Trophoblast cell (in vitro differentiated cells and primary cell): ENCODE measurements at regions not wholly inside any gene's neighbourhood (a gene's known extent, or its start where the extent isn't known, plus 50 kb on each side); places are given as distances from the start of the nearest gene placed in this dataset.

Experiments used
- DNase-seq, 2 donors: peaks; one replicate each; pipeline ENCODE4 v3.0.0-alpha.2; 2016
- H2AFZ ChIP-seq: 2 replicates; pipeline ENCODE4 v1.6.1; 2013; ENCODE audit warnings: low read length, moderate library complexity, mild to moderate bottlenecking; ENCODE audit not compliant: insufficient read depth, poor library complexity
- H2AK5ac ChIP-seq: 2 replicates; pipeline ENCODE4 v1.6.1; 2013; ENCODE audit warnings: mild to moderate bottlenecking, low read length
- H2BK120ac ChIP-seq: 2 replicates; pipeline ENCODE4 v1.6.1; 2013; ENCODE audit warnings: low read length, mild to moderate bottlenecking, moderate library complexity; ENCODE audit not compliant: insufficient read depth, poor library complexity
- H2BK12ac ChIP-seq: 2 replicates; pipeline ENCODE4 v1.6.1; 2013; ENCODE audit warnings: mild to moderate bottlenecking, low read length, moderate library complexity
- H2BK5ac ChIP-seq: 2 replicates; pipeline ENCODE4 v1.6.1; 2013; ENCODE audit warnings: low read length, low read depth, moderate library complexity, mild to moderate bottlenecking; ENCODE audit not compliant: poor library complexity
- H3K14ac ChIP-seq: 2 replicates; pipeline ENCODE4 v1.6.1; 2013; ENCODE audit warnings: mild to moderate bottlenecking, low read length
- H3K18ac ChIP-seq: 2 replicates; pipeline ENCODE4 v1.6.1; 2013; ENCODE audit warnings: mild to moderate bottlenecking, low read length
- H3K23ac ChIP-seq: 2 replicates; pipeline ENCODE4 v1.6.1; 2013; ENCODE audit warnings: low read length
- H3K27ac ChIP-seq: 2 replicates; pipeline ENCODE4 v1.5.1; 2013; ENCODE audit warnings: low read depth, mild to moderate bottlenecking, inconsistent platforms, low read length, moderate library complexity
- H3K27me3 ChIP-seq: 2 replicates; pipeline ENCODE4 v1.6.1; 2013; ENCODE audit warnings: inconsistent platforms, mild to moderate bottlenecking, low read length, moderate library complexity; ENCODE audit not compliant: insufficient read depth
- H3K36me3 ChIP-seq, 2 experiments: 1 replicate in 1 of 2; 2 replicates in 1 of 2; pipeline ENCODE4 v1.6.1; 2013; ENCODE audit warnings: low read length in 2 of 2, mild to moderate bottlenecking in 2 of 2, moderate library complexity in 1 of 2; ENCODE audit not compliant: insufficient read depth in 2 of 2, control insufficient read depth in 1 of 2
- H3K4ac ChIP-seq: 2 replicates; pipeline ENCODE4 v1.6.1; 2013; ENCODE audit warnings: low read depth, mild to moderate bottlenecking, low read length, moderate library complexity
- H3K4me1 ChIP-seq, 2 experiments: 1 replicate in 1 of 2; 2 replicates in 1 of 2; pipeline ENCODE4 v1.6.1; 2013; ENCODE audit warnings: low read length in 2 of 2, mild to moderate bottlenecking in 2 of 2, moderate library complexity in 1 of 2; ENCODE audit not compliant: insufficient read depth in 2 of 2, control insufficient read depth in 1 of 2
- H3K4me2 ChIP-seq: 2 replicates; pipeline ENCODE4 v1.6.1; 2013; ENCODE audit warnings: inconsistent platforms, mild to moderate bottlenecking, low read length, moderate library complexity
- H3K4me3 ChIP-seq: 2 replicates; pipeline ENCODE4 v1.5.1; 2013; ENCODE audit warnings: mild to moderate bottlenecking, low read depth, low read length, inconsistent platforms
- H3K79me1 ChIP-seq: one replicate; pipeline ENCODE4 v1.6.1; 2013; ENCODE audit warnings: low read length
- H3K79me2 ChIP-seq: 2 replicates; pipeline ENCODE4 v1.6.1; 2013; ENCODE audit warnings: low read length, mild to moderate bottlenecking; ENCODE audit not compliant: control insufficient read depth, insufficient read depth, poor library complexity
- H3K9ac ChIP-seq: 2 replicates; pipeline ENCODE4 v1.6.1; 2013; ENCODE audit warnings: mild to moderate bottlenecking, low read length
- H3K9me3 ChIP-seq: 2 replicates; pipeline ENCODE4 v1.6.1; 2013; ENCODE audit warnings: low read depth, mild to moderate bottlenecking, control low read depth, inconsistent platforms, low read length; ENCODE audit not compliant: insufficient read depth
- H4K12ac ChIP-seq: 2 replicates; pipeline ENCODE4 v1.6.1; 2013; ENCODE audit warnings: low read depth, mild to moderate bottlenecking, low read length, moderate library complexity
- H4K8ac ChIP-seq: 2 replicates; pipeline ENCODE4 v1.6.1; 2013; ENCODE audit warnings: low read depth, mild to moderate bottlenecking, low read length, moderate library complexity
- H4K91ac ChIP-seq: one replicate; pipeline ENCODE4 v1.6.1; 2013; ENCODE audit warnings: low read depth, mild to moderate bottlenecking, low read length, moderate library complexity
- WGBS: extraction: QIAGEN DNeasy Blood & Tissue Kit; methylation state at CpG from one replicate; pipeline ENCODE4 v1.1.7; 2013; ENCODE audit warnings: missing lambda C conversion rate; ENCODE audit not compliant: insufficient read length, insufficient coverage; ENCODE audit errors: extremely low coverage; 5-methylcytosine and 5-hydroxymethylcytosine counted together

GRCh38 chr3:162998205-162998604 is 1501.6 kb downstream of the OTOL1 start:
- H3K36me3 ChIP-seq: no peaks in the 10 kb centered on the region
- H2BK12ac ChIP-seq: no peak overlapping the region
- H2BK120ac ChIP-seq: no peak overlapping the region
- no peak overlapping the region for H3K14ac ChIP-seq
- H3K27ac ChIP-seq: no peak overlapping the region
- no peak overlapping the region for H2BK5ac ChIP-seq
- no peak for DNase-seq
- no peak overlapping the region for H3K23ac ChIP-seq
- no peaks in the 10 kb centered on the region for H3K79me1 ChIP-seq
- no peaks in the 10 kb centered on the region for H3K9me3 ChIP-seq
- no peak overlapping the region for H3K4ac ChIP-seq
- no peak overlapping the region for H4K91ac ChIP-seq
- no peaks in the 10 kb centered on the region for H3K79me2 ChIP-seq
- H2AK5ac ChIP-seq: no peak overlapping the region
- no peaks in the 10 kb centered on the region for H3K4me1 ChIP-seq
- H4K8ac ChIP-seq: no peak overlapping the region
- H3K4me2 ChIP-seq: no peak overlapping the region
- no peak overlapping the region for H3K9ac ChIP-seq
- no peak overlapping the region for H4K12ac ChIP-seq
- no peak overlapping the region for H2AFZ ChIP-seq
- no peak overlapping the region for H3K4me3 ChIP-seq
- H3K18ac ChIP-seq: no peak overlapping the region
- H3K27me3 ChIP-seq: no peaks in the 10 kb centered on the region

- no peak overlapping the region for H2BK12ac ChIP-seq
- no peaks in the 10 kb centered on the region for H3K4me1 ChIP-seq
- no peaks in the 10 kb centered on the region for H3K9me3 ChIP-seq
- no peak overlapping the region for H3K4me3 ChIP-seq
- no peak overlapping the region for H4K8ac ChIP-seq
- no CpG with 5 or more reads among the region's 2 CpGs for WGBS
- H3K4ac ChIP-seq: no peak overlapping the region
- H4K91ac ChIP-seq: no peak overlapping the region
- no peak overlapping the region for H3K14ac ChIP-seq
- H2AK5ac ChIP-seq: no peak overlapping the region
- H3K4me2 ChIP-seq: no peak overlapping the region
- H3K9ac ChIP-seq: no peak overlapping the region
- H3K27ac ChIP-seq: no peak overlapping the region
- H2AFZ ChIP-seq: no peak overlapping the region
- H3K79me1 ChIP-seq: no peaks in the 10 kb centered on the region
- no peaks in the 10 kb centered on the region for H3K27me3 ChIP-seq
- H4K12ac ChIP-seq: no peak overlapping the region
- H3K18ac ChIP-seq: no peak overlapping the region
- H2BK120ac ChIP-seq: no peak overlapping the region
- H3K36me3 ChIP-seq: no peaks in the 10 kb centered on the region
- no peak overlapping the region for H2BK5ac ChIP-seq
- H3K23ac ChIP-seq: no peak overlapping the region
- H3K79me2 ChIP-seq: no peaks in the 10 kb centered on the region
- DNase-seq: peak in 1 of 2 donors; percentile 10
Measured at GRCh38 chr3:163011596-163011995, 1515.0 kb downstream of the OTOL1 start.

GRCh38 chr3:163016251-163016650 is 1519.6 kb downstream of the OTOL1 start:
- WGBS: no CpG with 5 or more reads among the region's 1 CpG
- H2BK12ac ChIP-seq: no peak overlapping the region

GRCh38 chr3:163018067-163018466 is 1521.5 kb downstream of the OTOL1 start:
- no peak overlapping the region for H3K9ac ChIP-seq
- no peak overlapping the region for H4K8ac ChIP-seq
- H3K36me3 ChIP-seq: no peaks in the 10 kb centered on the region
- no peaks in the 10 kb centered on the region for H3K4me1 ChIP-seq
- H3K79me2 ChIP-seq: no peaks in the 10 kb centered on the region
- no peak overlapping the region for H2BK12ac ChIP-seq
- H3K27ac ChIP-seq: no peak overlapping the region
- H3K79me1 ChIP-seq: no peaks in the 10 kb centered on the region
- no peaks in the 10 kb centered on the region for H3K9me3 ChIP-seq
- H2AK5ac ChIP-seq: no peak overlapping the region
- no peak overlapping the region for H4K12ac ChIP-seq
- no peaks in the 10 kb centered on the region for H3K27me3 ChIP-seq
- no peak overlapping the region for H3K18ac ChIP-seq
- no peak overlapping the region for H4K91ac ChIP-seq
- H3K14ac ChIP-seq: no peak overlapping the region
- no peak overlapping the region for H2BK5ac ChIP-seq
- H3K4ac ChIP-seq: no peak overlapping the region
- no peak overlapping the region for H3K4me2 ChIP-seq
- no peak overlapping the region for H3K4me3 ChIP-seq
- DNase-seq: no peak
- no peak overlapping the region for H3K23ac ChIP-seq
- no CpG with 5 or more reads among the region's 1 CpG for WGBS
- H2AFZ ChIP-seq: no peak overlapping the region
- H2BK120ac ChIP-seq: no peak overlapping the region

More at GRCh38 chr3:163016251-163016650, 1519.6 kb downstream of the OTOL1 start:
- no peaks in the 10 kb centered on the region for H3K4me1 ChIP-seq
- no peak overlapping the region for H2AFZ ChIP-seq
- H3K79me2 ChIP-seq: no peaks in the 10 kb centered on the region
- H3K27ac ChIP-seq: no peak overlapping the region
- no peak overlapping the region for H2AK5ac ChIP-seq
- H3K36me3 ChIP-seq: no peaks in the 10 kb centered on the region
- no peak overlapping the region for H2BK120ac ChIP-seq
- H3K27me3 ChIP-seq: no peaks in the 10 kb centered on the region
- H2BK5ac ChIP-seq: no peak overlapping the region
- no peak overlapping the region for H3K4me2 ChIP-seq
- no peak overlapping the region for H3K23ac ChIP-seq
- no peak for DNase-seq
- no peak overlapping the region for H4K91ac ChIP-seq
- H3K9me3 ChIP-seq: no peaks in the 10 kb centered on the region
- no peaks in the 10 kb centered on the region for H3K79me1 ChIP-seq
- H3K18ac ChIP-seq: no peak overlapping the region
- H3K9ac ChIP-seq: no peak overlapping the region
- H4K12ac ChIP-seq: no peak overlapping the region
- no peak overlapping the region for H3K4ac ChIP-seq
- H3K14ac ChIP-seq: no peak overlapping the region
- H4K8ac ChIP-seq: no peak overlapping the region
- H3K4me3 ChIP-seq: no peak overlapping the region
